Liver (tissue), 8 donors: ENCODE measurements at regions not wholly inside any gene's neighbourhood (a gene's known extent, or its start where the extent isn't known, plus 50 kb on each side); places are given as distances from the start of the nearest gene placed in this dataset.

Experiments used
- DNase-seq: peaks from one replicate; pipeline ENCODE4 v3.0.0-alpha.2; 2017; ENCODE audit warnings: low spot score
- H3K27ac ChIP-seq, 2 donors: one replicate each; pipeline ENCODE4 v1.7.0; 2013; ENCODE audit warnings: inconsistent platforms in 2 of 2, low read length in 2 of 2, control low read depth in 1 of 2, low read depth in 1 of 2, mild to moderate bottlenecking in 1 of 2
- H3K27me3 ChIP-seq, 4 donors: one replicate each; pipeline versions ENCODE4 v1.6.1 to v1.7.0; 2013; ENCODE audit warnings: low read length in 3 of 4, inconsistent platforms in 1 of 4, mild to moderate bottlenecking in 1 of 4, moderate library complexity in 1 of 4; ENCODE audit not compliant: control insufficient read depth in 4 of 4, insufficient read depth in 4 of 4
- H3K36me3 ChIP-seq, 4 donors: one replicate each; pipeline versions ENCODE4 v1.6.1 to v1.7.0; 2013; ENCODE audit warnings: low read length in 3 of 4, mild to moderate bottlenecking in 3 of 4, low read depth in 1 of 4, moderate library complexity in 1 of 4; ENCODE audit not compliant: control insufficient read depth in 4 of 4, insufficient read depth in 3 of 4
- H3K4me1 ChIP-seq, 4 donors: one replicate each; pipeline versions ENCODE4 v1.6.1 to v1.7.0; 2013; ENCODE audit warnings: low read length in 3 of 4, mild to moderate bottlenecking in 3 of 4, moderate library complexity in 1 of 4; ENCODE audit not compliant: control insufficient read depth in 4 of 4, insufficient read depth in 4 of 4
- H3K4me3 ChIP-seq, 3 donors: one replicate each; pipeline versions ENCODE4 v1.6.1 to v1.7.0; 2013; ENCODE audit warnings: low read length in 3 of 3, control low read depth in 1 of 3, low read depth in 1 of 3, mild to moderate bottlenecking in 1 of 3
- H3K9ac ChIP-seq, 2 donors: one replicate each; pipeline ENCODE4 v1.7.0; 2013; ENCODE audit warnings: low read length in 2 of 2, mild to moderate bottlenecking in 2 of 2, moderate library complexity in 2 of 2, control low read depth in 1 of 2, low read depth in 1 of 2
- H3K9me3 ChIP-seq, 4 donors: one replicate each; pipeline versions ENCODE4 v1.6.1 to v1.7.0; 2013; ENCODE audit warnings: low read length in 3 of 4; ENCODE audit not compliant: control insufficient read depth in 4 of 4
- ATF3 ChIP-seq: IDR thresholded peaks from 2 replicates; pipeline ENCODE4 v1.6.1; 2016; ENCODE audit warnings: antibody characterized with exemption
- CTCF ChIP-seq: fragments of 150-350 bp; IDR thresholded peaks from 2 replicates; pipeline ENCODE4 v1.5.1; 2017; ENCODE audit warnings: improper control_type of control experiment, low read depth, low read length; ENCODE audit not compliant: missing input control
- EGR1 ChIP-seq, 2 donors: IDR thresholded peaks; 2 replicates each; pipeline ENCODE4 v1.6.1; 2016 to 2018; ENCODE audit warnings: antibody characterized with exemption in 2 of 2, low read depth in 2 of 2
- FOXA1 ChIP-seq: IDR thresholded peaks from 2 replicates; pipeline ENCODE4 v1.6.1; 2016; ENCODE audit warnings: antibody characterized with exemption
- FOXA2 ChIP-seq: IDR thresholded peaks from 2 replicates; pipeline ENCODE4 v1.6.1; 2016; ENCODE audit warnings: antibody characterized with exemption
- GABPA ChIP-seq, 2 donors: IDR thresholded peaks in 1 of 2; conservative IDR thresholded peaks in 1 of 2; 2 replicates each; pipeline ENCODE4 v1.6.1; 2016; ENCODE audit warnings: antibody characterized with exemption in 2 of 2, mild to moderate bottlenecking in 1 of 2, moderate library complexity in 1 of 2
- HNF4A ChIP-seq, 2 donors: conservative IDR thresholded peaks; 2 replicates each; pipeline ENCODE4 v1.6.1; 2016; ENCODE audit warnings: antibody characterized with exemption in 2 of 2, mild to moderate bottlenecking in 2 of 2
- HNF4G ChIP-seq: IDR thresholded peaks from 2 replicates; pipeline ENCODE4 v1.6.1; 2016; ENCODE audit warnings: antibody characterized with exemption
- JUND ChIP-seq, 2 donors: IDR thresholded peaks; 2 replicates each; pipeline ENCODE4 v1.6.1; 2016; ENCODE audit warnings: antibody characterized with exemption in 2 of 2
- MAX ChIP-seq: IDR thresholded peaks from 2 replicates; pipeline ENCODE4 v1.6.1; 2016; ENCODE audit warnings: antibody characterized with exemption
- NR2F2 ChIP-seq: IDR thresholded peaks from 2 replicates; pipeline ENCODE4 v1.6.1; 2016; ENCODE audit warnings: antibody characterized with exemption
- RAD21 ChIP-seq, 2 donors: IDR thresholded peaks; 2 replicates each; pipeline ENCODE4 v1.6.1; 2016; ENCODE audit warnings: antibody characterized with exemption in 2 of 2, mild to moderate bottlenecking in 2 of 2
- REST ChIP-seq: IDR thresholded peaks from 2 replicates; pipeline ENCODE4 v1.6.1; 2016; ENCODE audit warnings: antibody characterized with exemption, mild to moderate bottlenecking
- RXRA ChIP-seq, 2 donors: IDR thresholded peaks; 2 replicates each; pipeline ENCODE4 v1.6.1; 2017 to 2018; ENCODE audit warnings: antibody characterized with exemption in 2 of 2, mild to moderate bottlenecking in 1 of 2
- SP1 ChIP-seq: IDR thresholded peaks from 2 replicates; pipeline ENCODE4 v1.6.1; 2018; ENCODE audit warnings: antibody characterized with exemption, mild to moderate bottlenecking
- TAF1 ChIP-seq: conservative IDR thresholded peaks from 2 replicates; pipeline ENCODE4 v1.6.1; 2016; ENCODE audit warnings: antibody characterized with exemption, mild to moderate bottlenecking
- YY1 ChIP-seq: IDR thresholded peaks from 2 replicates; pipeline ENCODE4 v1.6.1; 2016; ENCODE audit warnings: antibody characterized with exemption, mild to moderate bottlenecking
- ZBTB33 ChIP-seq: IDR thresholded peaks from 2 replicates; pipeline ENCODE4 v1.6.1; 2016; ENCODE audit warnings: antibody characterized with exemption
- WGBS: extraction: QIAGEN DNeasy Blood & Tissue Kit; methylation state at CpG from one replicate; pipeline ENCODE4 v1.1.7; 2013; 5-methylcytosine and 5-hydroxymethylcytosine counted together
- donor health status: healthy.
- donor health status: healthy.
- donor health status: healthy.
- donor health status: healthy.
- donor health status: healthy.

- TF ChIP-seq EGR1 (IDR thresholded peaks at IDR 0.05; ENCODE audit: low read depth in 2 of 2) = no peak
- TF ChIP-seq TAF1 = no peak
- TF ChIP-seq JUND (IDR thresholded peaks at IDR 0.05) = no peak
- TF ChIP-seq FOXA1 = no peak
- TF ChIP-seq RAD21 (IDR thresholded peaks at IDR 0.05) = no peak
- no peak for TF ChIP-seq HNF4A (conservative IDR thresholded peaks at IDR 0.05)
- TF ChIP-seq MAX = no peak
- no peak for TF ChIP-seq NR2F2
- TF ChIP-seq YY1 = no peak
Measured at GRCh38 chr4:89493367-89493766, 185.8 kb upstream of the GPRIN3 start (continued).

GRCh38 chr4:89492581-89493071, 185.0 kb upstream of the GPRIN3 start:
- 61% methylated on average over 4 of the region's 4 CpGs for WGBS
- Histone ChIP-seq H3K9me3 (no peaks in the 10 kb centered on the region), H3K27me3 (no peaks in the 10 kb centered on the region), H3K27ac (no peak overlapping the region), H3K9ac (no peak overlapping the region), H3K4me1 (no peaks in the 10 kb centered on the region), H3K36me3 (no peaks in the 10 kb centered on the region), H3K4me3 (no peak overlapping the region)
- TF ChIP-seq ATF3 (no peak), ZBTB33 (no peak), GABPA (IDR thresholded peaks at IDR 0.05 in 1 of 2, conservative IDR thresholded peaks at IDR 0.05 in 1 of 2) (no peak), MAX (no peak), EGR1 (IDR thresholded peaks at IDR 0.05; ENCODE audit: low read depth in 2 of 2) (no peak), SP1 (no peak), FOXA2 (no peak), YY1 (no peak)
- DNase-seq = no peak

- H3K27ac ChIP-seq = no peak overlapping the region
- no peaks in the 10 kb centered on the region for H3K27me3 ChIP-seq
- no peaks in the 10 kb centered on the region for H3K9me3 ChIP-seq
- DNase-seq = no peak
- H3K4me1 ChIP-seq = no peaks in the 10 kb centered on the region
- no peak overlapping the region for H3K4me3 ChIP-seq
- no peak overlapping the region for H3K9ac ChIP-seq
- TF ChIP-seq NR2F2 (no peak), GABPA (IDR thresholded peaks at IDR 0.05 in 1 of 2, conservative IDR thresholded peaks at IDR 0.05 in 1 of 2) (no peak), FOXA1 (no peak), ZBTB33 (no peak), ATF3 (no peak), EGR1 (IDR thresholded peaks at IDR 0.05; ENCODE audit: low read depth in 2 of 2) (no peak), JUND (IDR thresholded peaks at IDR 0.05) (no peak), HNF4A (conservative IDR thresholded peaks at IDR 0.05) (no peak), CTCF (no peak), TAF1 (no peak), RAD21 (IDR thresholded peaks at IDR 0.05) (no peak), FOXA2 (no peak), REST (no peak), YY1 (no peak), RXRA (IDR thresholded peaks at IDR 0.05) (no peak), MAX (no peak), SP1 (no peak), HNF4G (no peak)
- H3K36me3 ChIP-seq = no peaks in the 10 kb centered on the region
- 55% methylated on average over 3 of the region's 3 CpGs for WGBS
Measured at GRCh38 chr4:89491761-89492160, 184.2 kb upstream of the GPRIN3 start.
